Brain microvascular endothelial cell (primary cell): ENCODE measurements at regions not wholly inside any gene's neighbourhood (a gene's known extent, or its start where the extent isn't known, plus 50 kb on each side); places are given as distances from the start of the nearest gene placed in this dataset.

ENCODE experiments used
- DNase-seq: peaks from one replicate; pipeline ENCODE4 v3.0.0-alpha.2; 2020
- H3K27ac ChIP-seq: fragments of 250-450 bp; sonication (Bioruptor Pico); 2 replicates; pipeline ENCODE4 v1.5.1; 2020; ENCODE audit warnings: mild to moderate bottlenecking, moderate library complexity
- H3K27me3 ChIP-seq: fragments of 250-450 bp; sonication (Bioruptor Pico); replicated peaks from 2 replicates; pipeline ENCODE4 v1.5.1; 2020; ENCODE audit warnings: mild to moderate bottlenecking
- H3K36me3 ChIP-seq: fragments of 250-450 bp; sonication (Bioruptor Pico); replicated peaks from 2 replicates; pipeline ENCODE4 v1.5.1; 2020; ENCODE audit warnings: mild to moderate bottlenecking
- H3K4me3 ChIP-seq: 2 replicates; pipeline ENCODE4 v1.5.1; 2011; ENCODE audit warnings: low read depth, mild to moderate bottlenecking, control low read depth, low read length, moderate library complexity
- in situ Hi-C: cut with HindIII; loops from 2 replicates; pipeline ENCODE4 v1.10.0; 2017; ENCODE audit warnings: low sequenced_read_pairs, low pct_ligation_motif_present
- TF ChIP-seq, protein P1 (sequence below): IDR thresholded peaks from 2 replicates; pipeline ENCODE4 v1.5.1; 2011; ENCODE audit warnings: low read depth, mild to moderate bottlenecking, moderate library complexity, low read length, control low read depth, inconsistent platforms; ENCODE audit errors: missing control alignments

DNA sequence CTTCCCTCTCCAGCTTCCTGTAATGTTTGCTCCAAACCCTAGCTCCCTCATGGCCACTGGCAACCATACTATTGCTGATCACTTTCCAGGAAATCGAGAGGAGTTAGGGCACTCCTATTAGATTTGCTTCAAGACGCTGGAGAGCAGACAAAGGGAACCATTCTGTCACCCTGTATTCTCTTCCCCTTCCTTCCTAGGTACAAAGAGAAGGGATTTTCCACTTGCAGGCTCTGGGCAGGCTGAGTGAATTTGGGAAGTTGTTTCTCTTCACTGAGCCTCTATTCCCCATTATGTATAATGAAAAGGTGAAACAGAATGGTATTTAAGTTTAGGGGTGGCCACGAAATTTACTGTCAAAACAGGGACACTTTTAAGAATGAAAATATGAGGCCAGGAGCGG is 99.4 kb upstream of the LPP start:
- no peaks in the 10 kb centered on the region for H3K36me3 ChIP-seq
- in situ Hi-C loops: no loop called here
- DNase-seq: no peak
- H3K27ac ChIP-seq: no peak overlapping the region
- H3K27me3 ChIP-seq: no peaks in the 10 kb centered on the region
- TF ChIP-seq, protein P1, sequence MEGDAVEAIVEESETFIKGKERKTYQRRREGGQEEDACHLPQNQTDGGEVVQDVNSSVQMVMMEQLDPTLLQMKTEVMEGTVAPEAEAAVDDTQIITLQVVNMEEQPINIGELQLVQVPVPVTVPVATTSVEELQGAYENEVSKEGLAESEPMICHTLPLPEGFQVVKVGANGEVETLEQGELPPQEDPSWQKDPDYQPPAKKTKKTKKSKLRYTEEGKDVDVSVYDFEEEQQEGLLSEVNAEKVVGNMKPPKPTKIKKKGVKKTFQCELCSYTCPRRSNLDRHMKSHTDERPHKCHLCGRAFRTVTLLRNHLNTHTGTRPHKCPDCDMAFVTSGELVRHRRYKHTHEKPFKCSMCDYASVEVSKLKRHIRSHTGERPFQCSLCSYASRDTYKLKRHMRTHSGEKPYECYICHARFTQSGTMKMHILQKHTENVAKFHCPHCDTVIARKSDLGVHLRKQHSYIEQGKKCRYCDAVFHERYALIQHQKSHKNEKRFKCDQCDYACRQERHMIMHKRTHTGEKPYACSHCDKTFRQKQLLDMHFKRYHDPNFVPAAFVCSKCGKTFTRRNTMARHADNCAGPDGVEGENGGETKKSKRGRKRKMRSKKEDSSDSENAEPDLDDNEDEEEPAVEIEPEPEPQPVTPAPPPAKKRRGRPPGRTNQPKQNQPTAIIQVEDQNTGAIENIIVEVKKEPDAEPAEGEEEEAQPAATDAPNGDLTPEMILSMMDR: no peak
- H3K4me3 ChIP-seq: no peak overlapping the region

DNA sequence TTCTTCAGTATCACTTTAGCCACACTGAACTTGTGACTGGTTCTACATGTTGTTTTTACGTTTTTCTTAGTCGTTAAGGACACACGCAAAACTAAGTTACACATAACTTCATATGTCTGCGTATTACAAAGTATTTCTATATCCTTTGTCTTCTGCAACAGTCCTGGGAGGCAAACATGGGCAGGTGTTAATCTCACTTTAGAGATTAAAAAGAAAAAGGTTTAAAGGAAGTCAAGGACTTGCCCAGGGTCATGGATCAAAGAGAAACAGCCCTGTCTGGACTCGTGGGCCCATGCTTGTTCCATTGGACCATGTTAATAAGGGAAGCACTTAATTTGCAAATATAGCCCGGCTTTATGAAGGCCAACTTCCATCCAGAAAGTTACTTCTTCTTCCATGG is 98.6 kb upstream of the LPP start:
- Histone ChIP-seq H3K36me3 (no peaks in the 10 kb centered on the region), H3K27ac (no peak overlapping the region), H3K27me3 (no peaks in the 10 kb centered on the region), H3K4me3 (no peak overlapping the region)
- DNase-seq: no peak
- in situ Hi-C loops: no loop called here
- TF ChIP-seq, protein P1: no peak

DNA sequence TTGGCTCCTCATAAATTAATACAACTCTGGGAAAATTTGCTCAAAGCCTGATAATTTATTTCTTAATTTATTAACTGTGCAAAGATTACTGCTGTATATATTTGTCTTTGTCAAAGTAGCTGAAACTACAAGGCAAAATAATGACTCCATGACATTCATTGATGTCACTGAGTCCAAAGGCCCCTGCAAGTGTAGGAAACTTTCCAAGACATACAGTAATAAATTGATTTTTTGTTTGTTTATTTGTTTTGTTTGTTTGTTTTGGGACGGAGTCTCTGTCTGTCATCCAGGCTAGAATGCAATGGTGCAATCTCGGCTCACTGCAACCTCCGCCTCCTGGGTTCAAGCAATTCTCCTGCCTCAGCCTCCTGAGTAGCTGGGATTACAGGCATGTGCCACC is 96.8 kb upstream of the LPP start:
- TF ChIP-seq, protein P1: no peak
- H3K36me3 ChIP-seq: no peaks in the 10 kb centered on the region
- H3K27me3 ChIP-seq: no peaks in the 10 kb centered on the region
- no peak overlapping the region for H3K27ac ChIP-seq
- no peak for DNase-seq
- in situ Hi-C loops: no loop called here
- no peak overlapping the region for H3K4me3 ChIP-seq

DNA sequence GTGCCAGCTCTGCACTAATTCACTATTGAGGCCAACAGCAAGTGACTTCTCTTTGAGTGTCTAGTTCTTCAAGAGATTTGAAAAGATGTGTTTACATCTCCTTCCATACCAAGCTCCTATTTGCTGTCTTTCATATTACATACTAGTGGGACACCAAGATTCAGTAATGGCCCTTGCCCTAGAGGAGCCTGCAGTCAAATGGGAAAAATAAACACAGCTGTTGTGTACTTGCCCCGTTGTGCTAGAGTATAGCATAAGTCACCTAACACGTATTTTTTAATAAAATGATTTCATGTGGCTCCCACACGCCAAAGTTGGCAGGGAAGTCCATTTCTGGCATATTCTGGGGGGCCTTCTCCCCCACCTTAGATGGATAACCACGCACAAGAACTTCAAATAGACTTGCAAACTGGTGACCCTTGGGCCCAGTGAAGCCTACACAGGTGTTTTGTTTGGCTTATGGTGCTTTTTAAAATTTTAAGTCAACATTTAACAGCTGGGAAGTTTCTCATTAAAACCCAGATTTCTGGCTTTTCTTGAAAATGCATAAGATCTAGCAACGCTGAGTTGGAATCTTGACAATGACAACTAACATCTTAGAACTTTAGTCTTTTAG is 95.3 kb upstream of the LPP start:
- DNase-seq: no peak
- no peaks in the 10 kb centered on the region for H3K27me3 ChIP-seq
- H3K27ac ChIP-seq: no peak overlapping the region
- in situ Hi-C loops: no loop called here
- H3K4me3 ChIP-seq: no peak overlapping the region
- H3K36me3 ChIP-seq: no peaks in the 10 kb centered on the region
- TF ChIP-seq, protein P1: no peak

DNA sequence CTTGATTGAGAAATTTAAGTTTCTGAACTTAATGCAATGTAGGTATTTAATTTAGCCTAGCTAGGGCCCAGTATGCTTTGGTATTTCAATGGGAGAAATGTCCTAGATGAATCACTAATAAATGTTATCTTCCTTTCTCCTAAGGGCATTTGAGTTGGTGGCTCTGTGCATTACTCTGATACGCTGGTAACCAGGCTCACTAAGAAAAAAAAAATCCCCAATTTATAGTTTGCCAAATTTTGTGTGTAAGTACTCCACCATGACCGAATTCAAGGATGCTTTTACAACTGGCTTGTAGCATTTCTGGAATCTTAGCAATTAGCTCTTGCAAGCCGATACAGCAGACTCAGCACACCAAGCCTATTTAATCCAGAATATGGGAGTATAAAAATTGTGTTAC is 94.6 kb upstream of the LPP start:
- Histone ChIP-seq H3K4me3 (no peak overlapping the region), H3K27ac (no peak overlapping the region), H3K36me3 (no peaks in the 10 kb centered on the region), H3K27me3 (no peaks in the 10 kb centered on the region)
- TF ChIP-seq, protein P1: no peak
- DNase-seq: no peak
- in situ Hi-C loops: no loop called here

DNA sequence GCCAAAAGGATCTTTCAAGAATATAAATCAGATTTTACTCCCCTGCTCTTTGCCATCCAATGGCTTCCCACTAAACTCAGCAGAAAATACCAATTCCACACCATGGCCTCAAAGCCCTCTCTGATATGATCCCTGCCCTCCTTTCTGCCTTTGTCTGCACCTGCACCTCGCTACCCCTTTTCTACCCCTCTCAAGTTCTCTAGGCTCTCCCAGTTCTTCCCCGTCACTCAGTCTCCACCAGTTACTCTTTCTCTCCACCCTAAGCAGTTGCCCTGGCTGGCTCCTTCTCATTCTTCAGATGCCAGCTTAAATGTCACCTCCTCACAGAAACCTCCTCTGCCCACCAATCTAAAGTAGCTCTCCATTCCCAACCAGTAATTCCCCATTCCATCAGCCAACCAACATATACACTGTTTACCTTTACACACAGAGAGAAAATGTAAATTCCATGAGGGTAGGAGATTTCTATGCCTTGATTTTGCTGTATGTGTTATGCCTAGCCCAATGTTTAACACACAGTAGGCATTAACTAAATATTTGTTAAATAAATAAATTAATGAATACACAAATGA is 93.6 kb upstream of the LPP start:
- DNase-seq: no peak
- TF ChIP-seq, protein P1: no peak
- in situ Hi-C loops: no loop called here
- Histone ChIP-seq H3K36me3 (no peaks in the 10 kb centered on the region), H3K27ac (no peak overlapping the region), H3K27me3 (no peaks in the 10 kb centered on the region), H3K4me3 (no peak overlapping the region)
